ENCODE measurements at regions not wholly inside any gene's neighbourhood (a gene's known extent, or its start where the extent isn't known, plus 50 kb on each side); places are given as distances from the start of the nearest gene placed in this dataset.

GRCh38 chr2:65576278-65576677, 143.9 kb upstream of the SPRED2 start:
- no peak for TF ChIP-seq CTCF (conservative IDR thresholded peaks at IDR 0.05; ENCODE audit: low read depth, low read length)
- no peak for TF ChIP-seq EZH2 (IDR thresholded peaks at IDR 0.05; ENCODE audit: borderline replicate concordance, low read depth, low read length, poor library complexity, severe bottlenecking)
